Stomach (tissue), 8 donors: ENCODE measurements at regions not wholly inside any gene's neighbourhood (a gene's known extent, or its start where the extent isn't known, plus 50 kb on each side); places are given as distances from the start of the nearest gene placed in this dataset.
"Not testable (repeated sequence)": the region's sequence is repeated elsewhere in the genome, so short reads cannot be mapped to it uniquely, and the experiment has no call there.

Experiments
- DNase-seq, 2 donors: peaks; one replicate each; pipeline versions ENCODE4 v3.0.0 to v3.0.0-alpha.2; 2013 to 2019
- H3K27ac ChIP-seq, 5 donors: fragments of 200-600 bp in 4 of 5; sonication (generic) in 4 of 5; one replicate each; pipeline ENCODE4 v1.5.1; 2013 to 2019; ENCODE audit warnings: mild to moderate bottlenecking in 1 of 5, moderate library complexity in 1 of 5
- H3K27me3 ChIP-seq, 3 donors: fragments of 200-600 bp; sonication (generic); one replicate each; pipeline ENCODE4 v1.5.1; 2017 to 2019; ENCODE audit warnings: mixed run types in 1 of 3
- H3K36me3 ChIP-seq, 4 donors: fragments of 200-600 bp; sonication (generic); 1 replicate in 3 of 4; 2 replicates in 1 of 4; pipeline ENCODE4 v1.5.1; 2016 to 2019
- H3K4me1 ChIP-seq, 4 donors: fragments of 200-600 bp; sonication (generic); one replicate each; pipeline ENCODE4 v1.5.1; 2016 to 2019
- H3K4me3 ChIP-seq, 4 donors: fragments of 200-600 bp; sonication (generic) in 3 of 4; one replicate each; pipeline ENCODE4 v1.5.1; 2016 to 2019; ENCODE audit warnings: mild to moderate bottlenecking in 1 of 4
- H3K9me3 ChIP-seq, 4 donors: fragments of 200-600 bp; sonication (generic); one replicate each; pipeline ENCODE4 v1.5.1; 2016 to 2019
- CTCF ChIP-seq, 7 experiments: fragments of 450-650 bp in 4 of 7; fragments of 200-600 bp in 3 of 7; sonication (generic) in 3 of 7; IDR thresholded peaks; one replicate each; pipeline ENCODE4 v1.5.1; 2016 to 2019; ENCODE audit warnings: antibody characterized with exemption in 7 of 7, control low read depth in 2 of 7, mild to moderate bottlenecking in 1 of 7
- POLR2AphosphoS5 ChIP-seq, 3 donors: sonication (generic); formaldehyde crosslinking; IDR thresholded peaks; one replicate each; pipeline ENCODE4 v1.6.1; 2016; ENCODE audit warnings: antibody characterized with exemption in 3 of 3
- WGBS, 5 donors: extraction: QIAGEN DNeasy Blood & Tissue Kit in 3 of 5; methylation state at CpG; one replicate each; pipeline versions ENCODE4 v1.1.5 to v1.1.7; 2013 to 2018; 5-methylcytosine and 5-hydroxymethylcytosine counted together
- intact Hi-C: fragments of 100-400 bp; cut with DNase I; formaldehyde crosslinking; loops from one replicate; pipeline ENCODE4 v1.15.1; 2023; ENCODE audit warnings: low total_unique reads
- donor health status: healthy with polysubstance abuse.
- donor health status: Bipolar disorder and iron deficiency.
- donor health status: healthy.

DNA sequence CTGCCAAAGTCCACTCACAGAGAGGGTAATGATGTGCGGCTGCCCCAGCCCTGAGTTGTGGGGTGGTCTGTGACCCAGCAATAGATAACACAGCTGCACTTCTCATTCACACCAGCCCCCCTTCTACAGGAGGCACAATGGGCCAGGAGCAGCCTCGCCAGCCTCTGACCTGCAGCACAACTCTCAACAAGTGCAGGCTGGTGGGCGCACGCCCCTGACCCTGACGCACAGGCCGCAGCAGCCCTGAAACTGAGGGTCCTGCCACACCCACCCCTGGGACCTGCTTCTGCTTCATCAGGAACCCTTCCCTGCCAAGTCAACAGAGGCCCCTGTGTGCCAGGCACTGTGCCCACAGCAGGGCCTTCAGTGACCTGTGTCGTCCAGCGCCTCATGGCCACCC, 5402.2 kb upstream of the TPTE start:
- H3K9me3 ChIP-seq, H3K27me3 ChIP-seq, DNase-seq, H3K4me1 ChIP-seq, H3K27ac ChIP-seq, H3K4me3 ChIP-seq, intact Hi-C loops, H3K36me3 ChIP-seq: not testable (repeated sequence)
- WGBS, 5 donors = 90 to 100% (median 93%) methylated on average over 3 to 5 of the region's 8 CpGs; no CpG with 5 or more reads in 1 of the 5 donors

DNA sequence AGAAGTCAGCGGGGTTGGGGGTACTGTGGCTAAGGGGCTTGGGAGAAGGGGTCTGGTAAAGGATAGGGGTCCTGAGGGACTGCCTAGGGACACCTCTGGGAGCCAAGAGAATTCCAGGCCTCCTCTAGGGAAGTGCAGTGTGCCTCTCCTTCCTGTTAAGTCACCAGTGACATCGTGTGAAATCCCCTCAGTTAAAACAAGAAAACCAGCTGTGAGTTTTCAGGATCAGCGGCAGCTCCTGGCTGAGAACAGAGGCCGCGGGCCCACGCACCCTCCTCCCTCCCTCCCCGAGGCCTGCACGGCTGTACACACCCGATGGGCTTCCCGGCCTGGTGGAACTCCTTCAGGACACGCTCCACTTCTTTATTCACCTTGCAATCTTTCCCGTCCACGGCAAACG, 5400.0 kb upstream of the TPTE start:
- 0 to 60% (median 26%) methylated on average over 1 to 6 of the region's 14 CpGs for WGBS, 5 donors
- H3K36me3 ChIP-seq, intact Hi-C loops, H3K27me3 ChIP-seq, H3K4me1 ChIP-seq, H3K9me3 ChIP-seq, H3K4me3 ChIP-seq: not testable (repeated sequence)
- DNase-seq = peak in 1 of 2 donors; percentile 46
- peak overlapping the region in 3 of 5 donors; percentile 46 to 73 (median 63) for H3K27ac ChIP-seq

DNA sequence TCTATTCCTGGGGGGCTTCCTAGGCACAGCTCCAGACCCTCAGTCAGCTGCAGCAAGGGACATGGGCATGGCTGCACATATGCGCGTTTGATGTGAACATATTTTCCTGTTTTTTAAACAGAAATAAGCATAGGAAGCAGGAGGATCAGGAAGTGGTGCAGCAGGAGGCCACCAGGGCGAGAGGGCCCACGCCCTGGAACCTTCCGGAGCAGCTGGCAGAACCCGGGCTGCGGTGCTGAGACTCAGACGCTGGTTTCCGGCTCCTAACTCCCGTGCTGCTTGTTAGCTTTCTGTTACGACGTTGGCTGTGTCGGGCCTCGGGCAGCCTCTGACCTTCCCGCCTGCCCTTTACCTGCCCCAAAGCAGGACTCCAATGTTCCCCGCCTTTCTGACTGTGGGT, 5399.5 kb upstream of the TPTE start:
- WGBS, 5 donors = no CpG with 5 or more reads among the region's 16 CpGs
- H3K27ac ChIP-seq, H3K36me3 ChIP-seq, H3K27me3 ChIP-seq, H3K4me3 ChIP-seq, intact Hi-C loops, H3K4me1 ChIP-seq, DNase-seq, H3K9me3 ChIP-seq: not testable (repeated sequence)

GRCh38 chr21:5123655-5124054, 5397.7 kb upstream of the TPTE start:
- WGBS, 5 donors = 4 to 20% (median 7%) methylated on average over 6 to 11 of the region's 16 CpGs; no CpG with 5 or more reads in 2 of the 5 donors
- H3K9me3 ChIP-seq, H3K4me1 ChIP-seq, H3K27me3 ChIP-seq, H3K36me3 ChIP-seq, intact Hi-C loops, H3K4me3 ChIP-seq, H3K27ac ChIP-seq: not testable (repeated sequence)
- peak in 1 of 2 donors; percentile 89 for DNase-seq
- peak in 3 of 7 experiments; percentile 15 to 46 (median 39) for TF ChIP-seq CTCF (IDR thresholded peaks at IDR 0.05)

- TF ChIP-seq POLR2AphosphoS5 (IDR thresholded peaks at IDR 0.05) = peak; percentile 31 to 82 (median 34)
- 0 to 1% (median 0%) methylated on average over 12 to 34 of the region's 42 CpGs; no CpG with 5 or more reads in 2 of the 5 donors for WGBS, 5 donors
- H3K36me3 ChIP-seq, H3K4me1 ChIP-seq, H3K27me3 ChIP-seq, H3K9me3 ChIP-seq, intact Hi-C loops: not testable (repeated sequence)
- peak overlapping the region; percentile 63 to 87 (median 82) for H3K27ac ChIP-seq
- peak overlapping the region; percentile 41 to 52 (median 46) for H3K4me3 ChIP-seq
- peak; percentile 94 to 97 for DNase-seq
Measured at GRCh38 chr21:5128261-5128660, 5393.1 kb upstream of the TPTE start.

- H3K9me3 ChIP-seq, intact Hi-C loops, H3K27me3 ChIP-seq, H3K4me3 ChIP-seq, H3K4me1 ChIP-seq, H3K36me3 ChIP-seq, DNase-seq, H3K27ac ChIP-seq: not testable (repeated sequence)
- 63% methylated on average over 2 of the region's 19 CpGs; no CpG with 5 or more reads in 4 of the 5 donors for WGBS, 5 donors
Measured at GRCh38 chr21:5133824-5134223, 5387.6 kb upstream of the TPTE start.

DNA sequence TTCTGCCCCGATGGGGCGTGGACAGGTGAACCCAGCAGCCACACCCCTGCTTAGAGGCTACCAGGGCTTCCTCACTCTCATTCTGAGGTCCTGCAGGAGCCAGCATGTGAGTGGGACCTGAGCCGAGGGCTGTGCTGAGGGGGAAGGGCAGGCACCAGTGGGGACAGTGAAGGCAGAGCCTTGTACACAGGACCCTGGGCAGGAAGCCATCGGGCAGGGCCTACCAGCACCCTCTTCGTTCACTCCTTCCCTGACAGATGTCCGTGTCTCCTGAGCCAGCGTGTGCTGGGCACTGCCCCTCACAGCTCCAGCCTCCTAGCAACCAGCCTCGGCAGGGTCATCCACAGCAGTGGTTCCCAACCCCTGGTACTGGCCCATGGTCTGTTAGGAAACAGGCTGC, 5385.0 kb upstream of the TPTE start:
- WGBS, 5 donors = 76 to 100% (median 86%) methylated on average over 1 to 4 of the region's 8 CpGs; no CpG with 5 or more reads in 2 of the 5 donors
- H3K4me3 ChIP-seq, H3K4me1 ChIP-seq, intact Hi-C loops, H3K27ac ChIP-seq, H3K36me3 ChIP-seq, H3K27me3 ChIP-seq, DNase-seq, H3K9me3 ChIP-seq: not testable (repeated sequence)

DNA sequence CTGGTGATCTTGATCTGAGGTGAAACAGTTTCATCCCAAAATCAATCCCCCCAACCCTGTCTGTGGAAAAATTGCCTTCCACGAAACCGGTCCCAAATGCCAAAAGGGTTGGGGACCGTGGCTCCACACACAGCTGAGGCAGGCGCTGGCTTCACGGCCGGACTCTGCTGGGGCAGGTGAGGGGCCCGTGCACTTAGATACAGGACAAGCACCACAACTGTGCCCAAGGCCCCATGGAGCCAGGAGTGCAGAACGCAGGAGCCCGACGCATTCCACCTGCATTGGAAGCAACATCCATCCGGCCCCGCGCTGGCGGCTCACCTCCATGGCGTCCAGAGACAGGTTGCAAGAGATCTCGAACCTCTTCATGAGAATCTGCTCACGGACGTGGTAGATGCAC, 5384.4 kb upstream of the TPTE start:
- H3K9me3 ChIP-seq, intact Hi-C loops, DNase-seq, H3K27ac ChIP-seq, H3K4me3 ChIP-seq, H3K4me1 ChIP-seq, H3K27me3 ChIP-seq, H3K36me3 ChIP-seq: not testable (repeated sequence)
- WGBS, 5 donors = 89 to 94% (median 94%) methylated on average over 9 to 17 of the region's 18 CpGs; no CpG with 5 or more reads in 2 of the 5 donors

- H3K4me1 ChIP-seq, H3K27me3 ChIP-seq, DNase-seq, H3K4me3 ChIP-seq, H3K27ac ChIP-seq, H3K9me3 ChIP-seq, intact Hi-C loops: not testable (repeated sequence)
- whole genome bisulfite sequencing, 5 donors = 89 to 97% (median 93%) methylated on average over 3 to 6 of the region's 7 CpGs
- H3K36me3 ChIP-seq = peaks cover 0 to 12% (median 7%) of the 10 kb centered on the region in 4 donors
Measured at GRCh38 chr21:5138687-5139086, 5382.7 kb upstream of the TPTE start.

DNA sequence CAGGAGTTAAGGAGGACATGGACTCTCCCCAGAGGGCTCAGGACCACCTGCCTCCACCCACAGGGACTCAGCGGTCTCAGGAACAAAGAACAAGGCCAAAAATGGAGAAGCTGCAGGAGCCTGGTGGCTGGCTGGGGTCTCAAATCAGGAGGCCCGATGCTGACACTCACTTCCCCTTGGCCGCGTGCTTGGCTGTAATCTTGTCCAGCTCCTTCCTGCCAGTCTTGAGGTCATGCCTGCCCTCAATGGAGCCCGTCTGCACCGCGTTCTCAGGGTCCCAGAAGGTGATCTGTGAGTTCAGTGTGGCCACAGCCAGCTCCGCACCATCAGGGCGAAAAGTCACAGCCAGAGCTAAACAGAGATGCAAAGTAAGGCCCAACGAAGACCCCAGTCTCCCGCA, 5381.9 kb upstream of the TPTE start:
- H3K9me3 ChIP-seq, H3K4me1 ChIP-seq, intact Hi-C loops, H3K27me3 ChIP-seq, H3K27ac ChIP-seq, H3K4me3 ChIP-seq, DNase-seq: not testable (repeated sequence)
- no CpG with 5 or more reads among the region's 11 CpGs for WGBS, 5 donors
- H3K36me3 ChIP-seq = peaks cover 0 to 12% (median 7%) of the 10 kb centered on the region in 4 donors

DNA sequence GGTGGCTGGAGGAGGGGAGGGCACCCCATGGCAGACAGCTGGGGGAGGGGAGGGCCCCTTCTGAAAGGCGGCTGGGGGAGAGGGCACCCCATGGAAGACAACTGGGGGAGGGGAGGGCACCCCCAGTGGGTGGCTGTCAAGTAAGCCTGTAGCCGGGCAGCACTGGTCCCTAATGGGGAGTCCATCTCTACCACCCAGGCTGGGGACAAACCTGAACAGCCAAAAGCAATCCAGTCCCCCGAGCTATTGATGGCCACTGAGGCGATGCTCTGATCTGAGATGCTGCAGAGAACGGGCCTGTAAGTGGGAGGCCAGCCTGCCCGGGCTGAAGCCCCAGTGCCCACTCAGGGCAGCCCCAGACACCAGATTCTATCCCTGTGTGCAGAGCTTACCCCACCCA, 5378.4 kb upstream of the TPTE start:
- intact Hi-C loops, H3K27me3 ChIP-seq, H3K4me1 ChIP-seq, H3K9me3 ChIP-seq, H3K36me3 ChIP-seq, DNase-seq, H3K27ac ChIP-seq, H3K4me3 ChIP-seq: not testable (repeated sequence)
- WGBS, 5 donors = 83 to 100% (median 93%) methylated on average over 2 to 5 of the region's 6 CpGs; no CpG with 5 or more reads in 1 of the 5 donors
